ENCODE measurements at regions not wholly inside any gene's neighbourhood (a gene's known extent, or its start where the extent isn't known, plus 50 kb on each side); places are given as distances from the start of the nearest gene placed in this dataset.

- TF ChIP-seq EZH2phosphoT487 (IDR thresholded peaks at IDR 0.05; ENCODE audit: low read depth, severe bottlenecking, unreplicated experiment) (no peak), CTCF (IDR thresholded peaks at IDR 0.05; ENCODE audit: poor library complexity) (no peak), EZH2 (IDR thresholded peaks at IDR 0.05; ENCODE audit: borderline replicate concordance) (no peak)
Observed at GRCh38 chr6:88474720-88475119, 308.6 kb upstream of the CNR1 start.

GRCh38 chr6:88473589-88473988 is 307.4 kb upstream of the CNR1 start:
- Histone ChIP-seq H3K9me3 (ENCODE audit: low read depth) (no peaks in the 10 kb centered on the region), H3K79me2 (no peaks in the 10 kb centered on the region), H3K4me3 (no peak overlapping the region), H4K20me1 (ENCODE audit: insufficient read depth, poor library complexity, severe bottlenecking) (no peaks in the 10 kb centered on the region), H3K27me3 (no peaks in the 10 kb centered on the region), H3K9me2 (replicated peaks; ENCODE audit: insufficient read depth) (no peaks in the 10 kb centered on the region), H3K4me2 (no peak overlapping the region), H3K4me1 (ENCODE audit: insufficient read depth) (no peaks in the 10 kb centered on the region), H3K27ac (no peak overlapping the region), H2AFZ (no peak overlapping the region), H3K36me3 (replicated peaks; ENCODE audit: insufficient read depth, low read depth) (no peaks in the 10 kb centered on the region)
- TF ChIP-seq EZH2 (IDR thresholded peaks at IDR 0.05; ENCODE audit: borderline replicate concordance) (no peak), CTCF (IDR thresholded peaks at IDR 0.05; ENCODE audit: poor library complexity) (no peak), EZH2phosphoT487 (IDR thresholded peaks at IDR 0.05; ENCODE audit: low read depth, severe bottlenecking, unreplicated experiment) (no peak)
- 69% methylated on average over 2 of the region's 2 CpGs for WGBS (ENCODE audit: low lambda C conversion rate, missing lambda C conversion rate)
- DNase-seq (ENCODE audit: low spot score), result no peak

More at GRCh38 chr6:88474720-88475119, 308.6 kb upstream of the CNR1 start:
- Histone ChIP-seq H3K79me2 (no peaks in the 10 kb centered on the region), H3K36me3 (replicated peaks; ENCODE audit: insufficient read depth, low read depth) (no peaks in the 10 kb centered on the region), H3K4me1 (ENCODE audit: insufficient read depth) (no peaks in the 10 kb centered on the region), H3K27ac (no peak overlapping the region), H4K20me1 (ENCODE audit: insufficient read depth, poor library complexity, severe bottlenecking) (no peaks in the 10 kb centered on the region), H3K9me2 (replicated peaks; ENCODE audit: insufficient read depth) (no peaks in the 10 kb centered on the region), H2AFZ (no peak overlapping the region), H3K4me3 (no peak overlapping the region), H3K27me3 (no peaks in the 10 kb centered on the region), H3K4me2 (no peak overlapping the region), H3K9me3 (ENCODE audit: low read depth) (no peaks in the 10 kb centered on the region)
- DNase-seq (ENCODE audit: low spot score), result no peak

- H3K27me3 ChIP-seq, result no peaks in the 10 kb centered on the region
- no peaks in the 10 kb centered on the region for H3K4me1 ChIP-seq (ENCODE audit: insufficient read depth)
- H3K27ac ChIP-seq, result no peak overlapping the region
- H4K20me1 ChIP-seq (ENCODE audit: insufficient read depth, poor library complexity, severe bottlenecking), result no peaks in the 10 kb centered on the region
- no peak overlapping the region for H3K4me2 ChIP-seq
- TF ChIP-seq EZH2 (IDR thresholded peaks at IDR 0.05; ENCODE audit: borderline replicate concordance), result no peak
- no peak for TF ChIP-seq CTCF (IDR thresholded peaks at IDR 0.05; ENCODE audit: poor library complexity)
- TF ChIP-seq EZH2phosphoT487 (IDR thresholded peaks at IDR 0.05; ENCODE audit: low read depth, severe bottlenecking, unreplicated experiment), result no peak
- no peak for DNase-seq (ENCODE audit: low spot score)
- no peak overlapping the region for H3K4me3 ChIP-seq
- no peaks in the 10 kb centered on the region for H3K9me3 ChIP-seq (ENCODE audit: low read depth)
- WGBS (ENCODE audit: low lambda C conversion rate, missing lambda C conversion rate), result 71% methylated on average over 11 of the region's 11 CpGs
- no peak overlapping the region for H2AFZ ChIP-seq
- H3K79me2 ChIP-seq, result no peaks in the 10 kb centered on the region
- H3K9me2 ChIP-seq (replicated peaks; ENCODE audit: insufficient read depth), result no peaks in the 10 kb centered on the region
- H3K36me3 ChIP-seq (replicated peaks; ENCODE audit: insufficient read depth, low read depth), result no peaks in the 10 kb centered on the region
Observed at GRCh38 chr6:88472851-88473525, 306.8 kb upstream of the CNR1 start.
